ENCODE measurements at regions not wholly inside any gene's neighbourhood (a gene's known extent, or its start where the extent isn't known, plus 50 kb on each side); places are given as distances from the start of the nearest gene placed in this dataset.

GRCh38 chr1:90851711-90852050 lies 134.6 kb upstream of the BARHL2 start:
- TF ChIP-seq ZNF232 (CRISPR knock-in tag; IDR thresholded peaks at IDR 0.05): no peak
- TF ChIP-seq SP1 (CRISPR knock-in tag; conservative IDR thresholded peaks at IDR 0.05): no peak
- no peak for TF ChIP-seq FOXK1 (CRISPR knock-in tag; IDR thresholded peaks at IDR 0.05)
- TF ChIP-seq ELF4 (CRISPR knock-in tag; IDR thresholded peaks at IDR 0.05; ENCODE audit: low read depth): no peak
- no peak for TF ChIP-seq ATF3 (CRISPR knock-in tag; conservative IDR thresholded peaks at IDR 0.05)
- TF ChIP-seq ZNF317 (CRISPR knock-in tag; IDR thresholded peaks at IDR 0.05; ENCODE audit: borderline replicate concordance, low read depth): no peak
- TF ChIP-seq ATF2 (CRISPR knock-in tag; IDR thresholded peaks at IDR 0.05; ENCODE audit: borderline replicate concordance, low read depth): no peak
- CTCF ChIA-PET: interaction anchor here (0.8 to 3.1 kb wide), 14 partner anchors 10 to 315 kb away, joined by 3 to 40 read pairs (median 4); no protein-coding TSS in a partner anchor
- Mint-ChIP-seq H3K36me3 (no peaks in the 10 kb centered on the region), H3K4me3 (peak overlapping the region; percentile 81), H3K9me3 (no peaks in the 10 kb centered on the region), H3K27ac (no peak overlapping the region), H3K27me3 (ENCODE audit: low read depth) (peaks cover 69% of the 10 kb centered on the region), H3K4me1 (peaks cover 19% of the 10 kb centered on the region)
- POLR2A ChIA-PET: no interaction called here
- ATAC-seq (no peak), DNase-seq (ENCODE audit: low spot score) (no peak)

GRCh38 chr1:90850898-90851710 lies 134.0 kb upstream of the BARHL2 start:
- Mint-ChIP-seq H3K36me3 (no peaks in the 10 kb centered on the region), H3K9me3 (no peaks in the 10 kb centered on the region), H3K4me3 (peak overlapping the region; percentile 79), H3K4me1 (peaks cover 19% of the 10 kb centered on the region), H3K27me3 (ENCODE audit: low read depth) (peaks cover 74% of the 10 kb centered on the region), H3K27ac (no peak overlapping the region)
- ChIA-PET POLR2A (interaction anchor here (0.8 kb wide), 1 partner anchor 16 kb away, joined by 5 read pairs; no protein-coding TSS in a partner anchor), CTCF (interaction anchor here (0.7 to 3.1 kb wide), 21 partner anchors 10 to 316 kb away, joined by 3 to 40 read pairs (median 3); no protein-coding TSS in a partner anchor)
- peak; percentile 80 for DNase-seq (ENCODE audit: low spot score)
- peak; percentile 92 for ATAC-seq
- TF ChIP-seq FOXJ3 (CRISPR knock-in tag; IDR thresholded peaks at IDR 0.05; ENCODE audit: borderline replicate concordance) (no peak), ARID4B (CRISPR knock-in tag; IDR thresholded peaks at IDR 0.05; ENCODE audit: borderline replicate concordance) (no peak), CTCF (IDR thresholded peaks at IDR 0.05) (peak; percentile 72), ZNF671 (CRISPR knock-in tag; IDR thresholded peaks at IDR 0.05) (peak; percentile 42; the same call in 1 of the 2 replicates), ZNF281 (CRISPR knock-in tag; IDR thresholded peaks at IDR 0.05) (0 out of 2 replicates have a peak, but pooled peaks have one; percentile 20), FOXP1 (CRISPR knock-in tag; IDR thresholded peaks at IDR 0.05; ENCODE audit: borderline replicate concordance) (peak; percentile 22; the same call in 1 of the 2 replicates), PREB (CRISPR knock-in tag; IDR thresholded peaks at IDR 0.05; ENCODE audit: borderline replicate concordance) (no peak), ZNF425 (CRISPR knock-in tag; conservative IDR thresholded peaks at IDR 0.05) (no peak), ZSCAN18 (CRISPR knock-in tag; IDR thresholded peaks at IDR 0.05) (no peak)
